Upper lobe of right lung (tissue), 1 donor: ENCODE measurements at regions not wholly inside any gene's neighbourhood (a gene's known extent, or its start where the extent isn't known, plus 50 kb on each side); places are given as distances from the start of the nearest gene placed in this dataset.

ENCODE experiments used
- ATAC-seq: fragments of 200-7000 bp; cut with Tn5 transposase; one replicate; pipeline ENCODE4 v1.9.1; 2020; ENCODE audit warnings: mild to moderate bottlenecking, moderate library complexity
- DNase-seq: peaks from one replicate; pipeline ENCODE4 v3.0.0-alpha.2; 2020
- H3K27ac ChIP-seq: fragments of 200-600 bp; one replicate; pipeline ENCODE4 v1.8.0; 2022
- H3K27me3 ChIP-seq: fragments of 200-600 bp; one replicate; pipeline ENCODE4 v1.8.0; 2022; ENCODE audit warnings: mild to moderate bottlenecking
- H3K36me3 ChIP-seq: fragments of 200-600 bp; one replicate; pipeline ENCODE4 v1.8.0; 2022
- H3K4me1 ChIP-seq: fragments of 200-600 bp; one replicate; pipeline ENCODE4 v1.8.0; 2022
- H3K4me3 ChIP-seq: fragments of 200-600 bp; one replicate; pipeline ENCODE4 v1.8.0; 2022; ENCODE audit warnings: mild to moderate bottlenecking
- H3K9me3 ChIP-seq: fragments of 200-600 bp; one replicate; pipeline ENCODE4 v1.8.0; 2022
- intact Hi-C: fragments of 100-400 bp; cut with DNase I; formaldehyde crosslinking; loops from one replicate; pipeline ENCODE4 v1.11.0; 2022
- TF ChIP-seq, protein P1 (sequence below): fragments of 200-600 bp; IDR thresholded peaks from one replicate; pipeline ENCODE4 v1.8.0; 2022; ENCODE audit warnings: antibody characterized with exemption
- donor health status: DM: no; HTN: yes; CAD: no; lungs with severe emphysema.

GRCh38 chr1:195584870-195585624 is 1023.2 kb downstream of the KCNT2 start:
- TF ChIP-seq, protein P1, sequence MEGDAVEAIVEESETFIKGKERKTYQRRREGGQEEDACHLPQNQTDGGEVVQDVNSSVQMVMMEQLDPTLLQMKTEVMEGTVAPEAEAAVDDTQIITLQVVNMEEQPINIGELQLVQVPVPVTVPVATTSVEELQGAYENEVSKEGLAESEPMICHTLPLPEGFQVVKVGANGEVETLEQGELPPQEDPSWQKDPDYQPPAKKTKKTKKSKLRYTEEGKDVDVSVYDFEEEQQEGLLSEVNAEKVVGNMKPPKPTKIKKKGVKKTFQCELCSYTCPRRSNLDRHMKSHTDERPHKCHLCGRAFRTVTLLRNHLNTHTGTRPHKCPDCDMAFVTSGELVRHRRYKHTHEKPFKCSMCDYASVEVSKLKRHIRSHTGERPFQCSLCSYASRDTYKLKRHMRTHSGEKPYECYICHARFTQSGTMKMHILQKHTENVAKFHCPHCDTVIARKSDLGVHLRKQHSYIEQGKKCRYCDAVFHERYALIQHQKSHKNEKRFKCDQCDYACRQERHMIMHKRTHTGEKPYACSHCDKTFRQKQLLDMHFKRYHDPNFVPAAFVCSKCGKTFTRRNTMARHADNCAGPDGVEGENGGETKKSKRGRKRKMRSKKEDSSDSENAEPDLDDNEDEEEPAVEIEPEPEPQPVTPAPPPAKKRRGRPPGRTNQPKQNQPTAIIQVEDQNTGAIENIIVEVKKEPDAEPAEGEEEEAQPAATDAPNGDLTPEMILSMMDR: no peak
- DNase-seq (no peak), ATAC-seq (no peak)
- intact Hi-C loops: no loop called here
- Histone ChIP-seq H3K4me1 (no peaks in the 10 kb centered on the region), H3K27ac (no peak overlapping the region), H3K9me3 (no peaks in the 10 kb centered on the region), H3K27me3 (no peaks in the 10 kb centered on the region), H3K36me3 (no peaks in the 10 kb centered on the region), H3K4me3 (no peak overlapping the region)

GRCh38 chr1:195580988-195581387 is 1027.3 kb downstream of the KCNT2 start:
- Histone ChIP-seq H3K4me3 (no peak overlapping the region), H3K27me3 (no peaks in the 10 kb centered on the region), H3K4me1 (no peaks in the 10 kb centered on the region), H3K27ac (no peak overlapping the region), H3K36me3 (no peaks in the 10 kb centered on the region), H3K9me3 (no peaks in the 10 kb centered on the region)
- intact Hi-C loops: no loop called here
- DNase-seq: no peak
- ATAC-seq: no peak
- TF ChIP-seq, protein P1: no peak

DNA sequence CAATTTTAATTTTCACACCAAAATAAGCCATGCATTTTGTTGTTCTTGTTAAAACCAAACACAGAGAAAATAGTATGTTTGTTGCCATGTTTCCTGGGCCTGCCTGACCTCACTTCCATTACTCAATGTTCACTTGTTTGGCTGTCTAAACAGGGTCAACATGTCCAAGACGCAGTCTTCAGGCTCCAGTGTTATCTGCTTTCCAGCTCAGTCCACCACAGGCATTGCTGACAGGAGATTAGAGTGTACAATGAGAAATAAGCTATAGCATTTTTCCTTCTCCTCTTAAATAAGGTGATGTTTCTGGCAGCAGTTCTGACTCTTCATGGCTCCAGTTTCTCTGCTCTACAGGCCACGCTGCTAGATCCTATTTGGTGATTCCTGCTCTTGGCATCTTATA is 1030.5 kb downstream of the KCNT2 start:
- no peaks in the 10 kb centered on the region for H3K36me3 ChIP-seq
- ATAC-seq (no peak), DNase-seq (no peak)
- H3K27ac ChIP-seq: no peak overlapping the region
- H3K4me3 ChIP-seq: no peak overlapping the region
- H3K9me3 ChIP-seq: no peaks in the 10 kb centered on the region
- TF ChIP-seq, protein P1: no peak
- intact Hi-C loops: no loop called here
- H3K27me3 ChIP-seq: no peaks in the 10 kb centered on the region
- H3K4me1 ChIP-seq: no peaks in the 10 kb centered on the region

- DNase-seq (no peak), ATAC-seq (no peak)
- Histone ChIP-seq H3K27ac (no peak overlapping the region), H3K4me1 (no peaks in the 10 kb centered on the region), H3K27me3 (no peaks in the 10 kb centered on the region), H3K9me3 (no peaks in the 10 kb centered on the region), H3K36me3 (no peaks in the 10 kb centered on the region), H3K4me3 (no peak overlapping the region)
- intact Hi-C loops: no loop called here
- TF ChIP-seq, protein P1: no peak
Measured at GRCh38 chr1:195576641-195577040, 1031.6 kb downstream of the KCNT2 start.

GRCh38 chr1:195574511-195574910 is 1033.7 kb downstream of the KCNT2 start:
- H3K36me3 ChIP-seq: no peaks in the 10 kb centered on the region
- ATAC-seq (no peak), DNase-seq (no peak)
- TF ChIP-seq, protein P1: no peak
- H3K4me3 ChIP-seq: no peak overlapping the region
- H3K9me3 ChIP-seq: no peaks in the 10 kb centered on the region
- no peak overlapping the region for H3K27ac ChIP-seq
- no peaks in the 10 kb centered on the region for H3K4me1 ChIP-seq
- H3K27me3 ChIP-seq: no peaks in the 10 kb centered on the region
- intact Hi-C loops: no loop called here

GRCh38 chr1:195569934-195570333 is 1038.3 kb downstream of the KCNT2 start:
- TF ChIP-seq, protein P1: no peak
- intact Hi-C loops: no loop called here

More at GRCh38 chr1:195569934-195570333, 1038.3 kb downstream of the KCNT2 start:
- Histone ChIP-seq H3K36me3 (no peaks in the 10 kb centered on the region), H3K4me1 (no peaks in the 10 kb centered on the region), H3K27me3 (no peaks in the 10 kb centered on the region), H3K9me3 (no peaks in the 10 kb centered on the region), H3K4me3 (no peak overlapping the region), H3K27ac (no peak overlapping the region)
- no peak for ATAC-seq
- DNase-seq: no peak
